ENCODE measurements at regions not wholly inside any gene's neighbourhood (a gene's known extent, or its start where the extent isn't known, plus 50 kb on each side); places are given as distances from the start of the nearest gene placed in this dataset.

- Histone ChIP-seq H3K9me3 (no peaks in the 10 kb centered on the region), H3K4me3 (no peak overlapping the region), H3K27ac (no peak overlapping the region), H3K36me3 (no peaks in the 10 kb centered on the region), H3K27me3 (no peaks in the 10 kb centered on the region), H3K4me1 (peaks cover 9% of the 10 kb centered on the region)
- intact Hi-C loops (cut with DNase I), result no loop called here
- TF ChIP-seq, protein P1, sequence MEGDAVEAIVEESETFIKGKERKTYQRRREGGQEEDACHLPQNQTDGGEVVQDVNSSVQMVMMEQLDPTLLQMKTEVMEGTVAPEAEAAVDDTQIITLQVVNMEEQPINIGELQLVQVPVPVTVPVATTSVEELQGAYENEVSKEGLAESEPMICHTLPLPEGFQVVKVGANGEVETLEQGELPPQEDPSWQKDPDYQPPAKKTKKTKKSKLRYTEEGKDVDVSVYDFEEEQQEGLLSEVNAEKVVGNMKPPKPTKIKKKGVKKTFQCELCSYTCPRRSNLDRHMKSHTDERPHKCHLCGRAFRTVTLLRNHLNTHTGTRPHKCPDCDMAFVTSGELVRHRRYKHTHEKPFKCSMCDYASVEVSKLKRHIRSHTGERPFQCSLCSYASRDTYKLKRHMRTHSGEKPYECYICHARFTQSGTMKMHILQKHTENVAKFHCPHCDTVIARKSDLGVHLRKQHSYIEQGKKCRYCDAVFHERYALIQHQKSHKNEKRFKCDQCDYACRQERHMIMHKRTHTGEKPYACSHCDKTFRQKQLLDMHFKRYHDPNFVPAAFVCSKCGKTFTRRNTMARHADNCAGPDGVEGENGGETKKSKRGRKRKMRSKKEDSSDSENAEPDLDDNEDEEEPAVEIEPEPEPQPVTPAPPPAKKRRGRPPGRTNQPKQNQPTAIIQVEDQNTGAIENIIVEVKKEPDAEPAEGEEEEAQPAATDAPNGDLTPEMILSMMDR (IDR thresholded peaks at IDR 0.05), result no peak
- peak; percentile 5 for DNase-seq
- no peak for ATAC-seq
Observed at GRCh38 chr3:195007766-195008165, 263.2 kb downstream of the XXYLT1 start.

- Histone ChIP-seq H3K27me3 (no peaks in the 10 kb centered on the region), H3K4me1 (no peaks in the 10 kb centered on the region), H3K27ac (no peak overlapping the region), H3K36me3 (no peaks in the 10 kb centered on the region), H3K4me3 (no peak overlapping the region), H3K9me3 (no peaks in the 10 kb centered on the region)
- intact Hi-C loops (cut with DNase I), result no loop called here
- DNase-seq (peak; percentile 32), ATAC-seq (no peak)
- TF ChIP-seq, protein P1 (IDR thresholded peaks at IDR 0.05), result no peak
Observed at GRCh38 chr3:195008816-195009215, 262.1 kb downstream of the XXYLT1 start.

DNA sequence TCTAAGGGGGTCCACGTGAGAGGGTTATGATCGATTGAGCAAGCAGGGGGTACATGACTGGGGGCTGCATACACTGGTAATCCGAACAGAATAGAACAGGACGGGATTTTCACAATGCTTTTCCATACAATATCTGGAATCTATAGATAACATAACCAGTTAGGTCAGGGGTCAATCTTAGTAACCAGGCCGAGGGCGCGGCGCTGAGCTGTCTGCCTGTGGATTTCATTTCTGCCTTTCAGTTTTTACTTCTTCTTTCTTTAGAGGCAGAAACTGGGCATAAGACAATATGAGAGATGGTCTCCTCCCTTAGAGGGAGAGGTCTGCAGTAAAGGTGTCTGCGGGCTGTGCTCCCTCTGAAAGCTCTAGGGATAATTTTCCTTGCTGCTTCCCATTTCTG lies 261.3 kb downstream of the XXYLT1 start:
- H3K27me3 ChIP-seq, result no peaks in the 10 kb centered on the region
- ATAC-seq (no peak), DNase-seq (peak; percentile 58)
- H3K4me1 ChIP-seq, result no peaks in the 10 kb centered on the region
- TF ChIP-seq, protein P1 (IDR thresholded peaks at IDR 0.05), result no peak
- intact Hi-C loops (cut with DNase I), result no loop called here
- no peak overlapping the region for H3K4me3 ChIP-seq
- H3K9me3 ChIP-seq, result no peaks in the 10 kb centered on the region
- no peaks in the 10 kb centered on the region for H3K36me3 ChIP-seq
- H3K27ac ChIP-seq, result no peak overlapping the region

DNA sequence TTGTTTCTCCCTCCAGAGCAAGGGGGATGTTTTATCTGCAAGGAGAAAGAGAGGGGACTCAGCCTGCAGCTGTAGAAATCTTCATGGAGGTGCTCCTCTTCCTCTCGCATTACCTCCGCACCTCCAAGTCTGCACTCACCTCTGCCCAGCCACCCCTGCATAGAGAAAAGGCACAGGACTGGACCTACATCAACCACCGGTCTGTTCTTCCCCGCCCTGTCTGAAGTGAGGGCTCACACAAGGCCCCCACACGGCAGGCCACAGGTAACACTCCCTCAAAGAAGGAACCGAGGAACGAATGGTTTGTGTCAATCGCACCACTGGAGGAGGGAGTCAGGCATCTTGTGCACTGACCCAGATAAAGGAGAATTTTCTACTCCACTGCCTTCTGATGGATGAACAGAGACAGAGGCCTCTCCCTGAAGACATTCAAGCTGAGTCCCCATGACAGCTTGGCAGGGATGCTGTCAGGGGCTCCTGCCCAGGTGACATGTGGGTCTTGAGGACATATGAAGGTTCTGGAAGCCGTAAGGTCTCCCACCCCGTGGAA lies 260.3 kb downstream of the XXYLT1 start:
- no peak overlapping the region for H3K4me3 ChIP-seq
- TF ChIP-seq, protein P1 (IDR thresholded peaks at IDR 0.05), result no peak
- no peaks in the 10 kb centered on the region for H3K36me3 ChIP-seq
- no peak overlapping the region for H3K27ac ChIP-seq
- H3K9me3 ChIP-seq, result no peaks in the 10 kb centered on the region
- ATAC-seq, result no peak
- peak; percentile 28 for DNase-seq
- peaks cover 4% of the 10 kb centered on the region for H3K4me1 ChIP-seq
- intact Hi-C loops (cut with DNase I), result no loop called here
- H3K27me3 ChIP-seq, result no peaks in the 10 kb centered on the region

- intact Hi-C loops (cut with DNase I), result no loop called here
- no peaks in the 10 kb centered on the region for H3K27me3 ChIP-seq
- no peaks in the 10 kb centered on the region for H3K36me3 ChIP-seq
- ATAC-seq (no peak), DNase-seq (peak; percentile 46)
- H3K4me3 ChIP-seq, result no peak overlapping the region
- TF ChIP-seq, protein P1 (IDR thresholded peaks at IDR 0.05), result no peak
- peaks cover 4% of the 10 kb centered on the region for H3K4me1 ChIP-seq
- no peaks in the 10 kb centered on the region for H3K9me3 ChIP-seq
- no peak overlapping the region for H3K27ac ChIP-seq
Observed at GRCh38 chr3:195011231-195011834, 259.6 kb downstream of the XXYLT1 start.
